Spinal cord (tissue), 9 donors: ENCODE measurements at regions not wholly inside any gene's neighbourhood (a gene's known extent, or its start where the extent isn't known, plus 50 kb on each side); places are given as distances from the start of the nearest gene placed in this dataset.

ENCODE experiments used
- DNase-seq, 6 donors: peaks; one replicate each; pipeline versions ENCODE4 v3.0.0 to v3.0.0-alpha.2; 2013 to 2015; ENCODE audit warnings: low spot score in 6 of 6, low read depth in 4 of 6
- H3K27ac ChIP-seq: one replicate; pipeline ENCODE4 v1.5.1; 2013; ENCODE audit warnings: low read depth, low read length, control low read depth
- H3K27me3 ChIP-seq: one replicate; pipeline ENCODE4 v1.6.1; 2013; ENCODE audit warnings: low read length; ENCODE audit not compliant: control insufficient read depth, insufficient read depth
- H3K36me3 ChIP-seq: one replicate; pipeline ENCODE4 v1.6.1; 2013; ENCODE audit warnings: low read length; ENCODE audit not compliant: control insufficient read depth, insufficient read depth
- H3K4me1 ChIP-seq: one replicate; pipeline ENCODE4 v1.6.1; 2013; ENCODE audit warnings: low read length; ENCODE audit not compliant: control insufficient read depth, insufficient read depth
- H3K4me3 ChIP-seq: one replicate; pipeline ENCODE4 v1.5.1; 2013; ENCODE audit warnings: low read depth, low read length, control low read depth
- H3K9me3 ChIP-seq: one replicate; pipeline ENCODE4 v1.6.1; 2013; ENCODE audit warnings: low read length; ENCODE audit not compliant: control insufficient read depth, insufficient read depth
- WGBS: methylation state at CpG from one replicate; pipeline ENCODE4 v1.1.5; 2013; ENCODE audit warnings: missing lambda C conversion rate; ENCODE audit not compliant: insufficient coverage; 5-methylcytosine and 5-hydroxymethylcytosine counted together
- donor health status: healthy.

GRCh38 chr4:22174640-22175039, 226.1 kb upstream of the KCNIP4 start:
- WGBS: no CpG with 5 or more reads among the region's 1 CpG
- DNase-seq: no peak
- Histone ChIP-seq H3K36me3 (no peaks in the 10 kb centered on the region), H3K9me3 (peaks cover 3% of the 10 kb centered on the region), H3K4me1 (no peaks in the 10 kb centered on the region), H3K27ac (no peak overlapping the region), H3K4me3 (no peak overlapping the region), H3K27me3 (no peaks in the 10 kb centered on the region)

- no peak for DNase-seq
- Histone ChIP-seq H3K9me3 (peaks cover 1% of the 10 kb centered on the region), H3K4me1 (no peaks in the 10 kb centered on the region), H3K27ac (no peak overlapping the region), H3K36me3 (no peaks in the 10 kb centered on the region), H3K27me3 (no peaks in the 10 kb centered on the region), H3K4me3 (no peak overlapping the region)
- no CpG with 5 or more reads among the region's 1 CpG for WGBS
Observed at GRCh38 chr4:22170353-22170752, 221.8 kb upstream of the KCNIP4 start.

GRCh38 chr4:22167201-22167600, 218.6 kb upstream of the KCNIP4 start:
- Histone ChIP-seq H3K27me3 (no peaks in the 10 kb centered on the region), H3K9me3 (peaks cover 1% of the 10 kb centered on the region), H3K4me1 (no peaks in the 10 kb centered on the region), H3K27ac (no peak overlapping the region), H3K36me3 (no peaks in the 10 kb centered on the region), H3K4me3 (no peak overlapping the region)
- no peak for DNase-seq
- WGBS: no CpG with 5 or more reads among the region's 4 CpGs

GRCh38 chr4:22162454-22162853, 213.9 kb upstream of the KCNIP4 start:
- Histone ChIP-seq H3K36me3 (no peaks in the 10 kb centered on the region), H3K4me1 (no peaks in the 10 kb centered on the region), H3K9me3 (peaks cover 2% of the 10 kb centered on the region), H3K27me3 (no peaks in the 10 kb centered on the region), H3K27ac (no peak overlapping the region), H3K4me3 (no peak overlapping the region)
- WGBS: 70% methylated on average over 2 of the region's 5 CpGs
- DNase-seq: no peak

GRCh38 chr4:22130741-22131140, 182.2 kb upstream of the KCNIP4 start:
- no peak overlapping the region for H3K4me3 ChIP-seq
- H3K4me1 ChIP-seq: no peaks in the 10 kb centered on the region
- WGBS: no CpG with 5 or more reads among the region's 3 CpGs

GRCh38 chr4:22129454-22130029, 181.0 kb upstream of the KCNIP4 start:
- Histone ChIP-seq H3K36me3 (no peaks in the 10 kb centered on the region), H3K4me1 (no peaks in the 10 kb centered on the region), H3K9me3 (no peaks in the 10 kb centered on the region), H3K27me3 (no peaks in the 10 kb centered on the region), H3K27ac (no peak overlapping the region), H3K4me3 (no peak overlapping the region)
- DNase-seq: peak in 2 of 6 donors; percentile 2 to 59
- WGBS: 42% methylated on average over 2 of the region's 12 CpGs

More at GRCh38 chr4:22130741-22131140, 182.2 kb upstream of the KCNIP4 start:
- H3K9me3 ChIP-seq: no peaks in the 10 kb centered on the region
- no peak overlapping the region for H3K27ac ChIP-seq
- H3K36me3 ChIP-seq: no peaks in the 10 kb centered on the region
- DNase-seq: peak in 1 of 6 donors; percentile 1
- no peaks in the 10 kb centered on the region for H3K27me3 ChIP-seq

- peaks cover 3% of the 10 kb centered on the region for H3K9me3 ChIP-seq
- 92% methylated on average over 2 of the region's 2 CpGs for WGBS
- H3K4me1 ChIP-seq: no peaks in the 10 kb centered on the region
- no peaks in the 10 kb centered on the region for H3K36me3 ChIP-seq
- DNase-seq: no peak
- no peak overlapping the region for H3K4me3 ChIP-seq
- H3K27me3 ChIP-seq: no peaks in the 10 kb centered on the region
- no peak overlapping the region for H3K27ac ChIP-seq
Observed at GRCh38 chr4:22122062-22122461, 173.5 kb upstream of the KCNIP4 start.

- H3K36me3 ChIP-seq: no peaks in the 10 kb centered on the region
- WGBS: no CpG with 5 or more reads among the region's 2 CpGs
- no peak for DNase-seq
- no peaks in the 10 kb centered on the region for H3K4me1 ChIP-seq
- H3K27me3 ChIP-seq: no peaks in the 10 kb centered on the region
- H3K27ac ChIP-seq: no peak overlapping the region
- no peak overlapping the region for H3K4me3 ChIP-seq
- H3K9me3 ChIP-seq: no peaks in the 10 kb centered on the region
Observed at GRCh38 chr4:22115262-22115661, 166.7 kb upstream of the KCNIP4 start.

- Histone ChIP-seq H3K4me3 (no peak overlapping the region), H3K4me1 (no peaks in the 10 kb centered on the region), H3K27me3 (no peaks in the 10 kb centered on the region), H3K36me3 (no peaks in the 10 kb centered on the region), H3K9me3 (no peaks in the 10 kb centered on the region), H3K27ac (no peak overlapping the region)
- whole genome bisulfite sequencing: no CpG with 5 or more reads among the region's 2 CpGs
- DNase-seq: no peak
Observed at GRCh38 chr4:22103768-22104167, 155.2 kb upstream of the KCNIP4 start.

GRCh38 chr4:22099896-22100295, 151.3 kb upstream of the KCNIP4 start:
- DNase-seq: no peak
- Histone ChIP-seq H3K27me3 (no peaks in the 10 kb centered on the region), H3K4me3 (no peak overlapping the region), H3K4me1 (no peaks in the 10 kb centered on the region), H3K9me3 (no peaks in the 10 kb centered on the region), H3K36me3 (no peaks in the 10 kb centered on the region), H3K27ac (no peak overlapping the region)
- WGBS: no CpG with 5 or more reads among the region's 2 CpGs
